ENCODE measurements at regions not wholly inside any gene's neighbourhood (a gene's known extent, or its start where the extent isn't known, plus 50 kb on each side); places are given as distances from the start of the nearest gene placed in this dataset.

GRCh38 chr7:54483523-54483922, 58.7 kb upstream of the VSTM2A start:
- H4K91ac ChIP-seq (ENCODE audit: insufficient read depth, low read depth, low read length) = no peak overlapping the region
- H2BK120ac ChIP-seq (ENCODE audit: low read depth, low read length) = no peak overlapping the region
- intact Hi-C loops (cut with micrococcal nuclease) (no loop called here), dilution Hi-C loops (cut with HindIII; ENCODE audit: low sequenced_read_pairs, unreplicated experiment) (no loop called here), in situ Hi-C loops (cut with MboI; ENCODE audit: low sequenced_read_pairs) (no loop called here)
- no peak overlapping the region for H3K4ac ChIP-seq (ENCODE audit: low read depth, low read length)
- TF ChIP-seq FOS (IDR thresholded peaks at IDR 0.05; ENCODE audit: low read depth, low read length) (no peak), RFX5 (IDR thresholded peaks at IDR 0.05; ENCODE audit: low read depth, low read length) (no peak)
- no peak overlapping the region for H2AFZ ChIP-seq (replicated peaks; ENCODE audit: low read length, poor library complexity)
- H4K5ac ChIP-seq (ENCODE audit: low read depth, low read length) = no peak overlapping the region
- DNase-seq (no peak), ATAC-seq (ENCODE audit: low read depth) (no peak)
- H2BK15ac ChIP-seq (ENCODE audit: low read depth, low read length) = no peak overlapping the region
- H3K14ac ChIP-seq (replicated peaks; ENCODE audit: low read depth, low read length) = no peak overlapping the region
- H3K27ac ChIP-seq (ENCODE audit: insufficient read depth, low read length) = no peak overlapping the region
- CTCF ChIA-PET = no interaction called here
- H3K4me3 ChIP-seq (ENCODE audit: insufficient read depth, low read depth, low read length) = no peak overlapping the region
- POLR2A ChIA-PET (ENCODE audit: unreplicated experiment) = no interaction called here
- no peak overlapping the region for H2BK5ac ChIP-seq (ENCODE audit: low read depth, low read length, poor library complexity, severe bottlenecking)
- H2BK20ac ChIP-seq (ENCODE audit: low read depth, low read length) = no peak overlapping the region
- H2AK9ac ChIP-seq (replicated peaks; ENCODE audit: low read depth, low read length, poor library complexity) = no peak overlapping the region
- no peak overlapping the region for H3K4me2 ChIP-seq (ENCODE audit: low read depth, low read length)
- H4K20me1 ChIP-seq (ENCODE audit: insufficient read depth, low read length) = no peaks in the 10 kb centered on the region
- H3K27me3 ChIP-seq (ENCODE audit: control insufficient read depth, insufficient read depth, low read length) = no peaks in the 10 kb centered on the region
- no peak overlapping the region for H3K23ac ChIP-seq (ENCODE audit: low read depth, low read length)
- BruUV-seq (replicated peaks) = no TSS peak
- H2AK5ac ChIP-seq (ENCODE audit: low read depth, low read length) = no peak overlapping the region
- H3K9me1 ChIP-seq (ENCODE audit: insufficient read depth, low read length) = no peaks in the 10 kb centered on the region
- no CpG with 5 or more reads among the region's 3 CpGs for WGBS, 2 experiments (ENCODE audit: extremely low coverage in 2 of 2, insufficient read length in 1 of 2)
- peaks cover 13% of the 10 kb centered on the region for H3K9me3 ChIP-seq (ENCODE audit: control insufficient read depth, insufficient read depth, low read length)
- H3K79me1 ChIP-seq (ENCODE audit: low read depth in 1 of 2, low read length in 2 of 2) = no peaks in the 10 kb centered on the region
- no peaks in the 10 kb centered on the region for H3K4me1 ChIP-seq (ENCODE audit: control insufficient read depth, insufficient read depth, low read length)
- H3K56ac ChIP-seq (ENCODE audit: extremely low read depth, insufficient read depth, low read length) = no peak overlapping the region
- no peak overlapping the region for H3K18ac ChIP-seq (ENCODE audit: low read depth, low read length)
- H3K9ac ChIP-seq (ENCODE audit: low read depth, low read length) = no peak overlapping the region
- no peaks in the 10 kb centered on the region for H3K36me3 ChIP-seq (ENCODE audit: control insufficient read depth, insufficient read depth, low read length)
- no peak overlapping the region for H4K8ac ChIP-seq (ENCODE audit: low read depth in 2 of 2, low read length in 2 of 2)
